HG02938 (cell line): ENCODE measurements at regions not wholly inside any gene's neighbourhood (a gene's known extent, or its start where the extent isn't known, plus 50 kb on each side); places are given as distances from the start of the nearest gene placed in this dataset.
"Not testable (repeated sequence)": the region's sequence is repeated elsewhere in the genome, so short reads cannot be mapped to it uniquely, and the experiment has no call there.

Experiments used
- ATAC-seq: cut with Tn5 transposase; IDR thresholded peaks from one replicate; pipeline ENCODE4 v1.9.1; 2021; ENCODE audit warnings: mild to moderate bottlenecking, moderate library complexity; ENCODE audit not compliant: unreplicated experiment

- ATAC-seq, result not testable (repeated sequence)
These were observed 1353.9 kb upstream of the CDH18 start for GRCh38 chr5:21341948-21342261.

GRCh38 chr5:21341203-21341947, 1353.4 kb upstream of the CDH18 start:
- ATAC-seq, result not testable (repeated sequence)

GRCh38 chr5:21340233-21340632, 1352.2 kb upstream of the CDH18 start:
- not testable (repeated sequence) for ATAC-seq

- not testable (repeated sequence) for ATAC-seq
These were observed 1348.5 kb upstream of the CDH18 start for GRCh38 chr5:21336478-21336877.

GRCh38 chr5:21315376-21315775, 1327.4 kb upstream of the CDH18 start:
- not testable (repeated sequence) for ATAC-seq

- not testable (repeated sequence) for ATAC-seq
These were observed 1313.2 kb upstream of the CDH18 start for GRCh38 chr5:21301205-21301604.

- ATAC-seq, result not testable (repeated sequence)
These were observed 1286.4 kb upstream of the CDH18 start for GRCh38 chr5:21274361-21274760.

- ATAC-seq, result no peak
These were observed 1275.4 kb upstream of the CDH18 start for GRCh38 chr5:21263361-21263760.

- ATAC-seq, result no peak
These were observed 1266.2 kb upstream of the CDH18 start for GRCh38 chr5:21254161-21254560.

- no peak for ATAC-seq
These were observed 1257.0 kb upstream of the CDH18 start for GRCh38 chr5:21244982-21245381.

GRCh38 chr5:21238786-21239185, 1250.8 kb upstream of the CDH18 start:
- ATAC-seq, result no peak

- no peak for ATAC-seq
These were observed 1249.5 kb upstream of the CDH18 start for GRCh38 chr5:21237461-21237860.

- ATAC-seq, result no peak
These were observed 1249.0 kb upstream of the CDH18 start for GRCh38 chr5:21236971-21237427.

GRCh38 chr5:21236104-21236503, 1248.1 kb upstream of the CDH18 start:
- ATAC-seq, result no peak

GRCh38 chr5:21225223-21226064, 1237.4 kb upstream of the CDH18 start:
- ATAC-seq, result no peak

GRCh38 chr5:21221616-21222015, 1233.6 kb upstream of the CDH18 start:
- no peak for ATAC-seq

- no peak for ATAC-seq
These were observed 1232.0 kb upstream of the CDH18 start for GRCh38 chr5:21219966-21220365.

GRCh38 chr5:21219251-21219650, 1231.3 kb upstream of the CDH18 start:
- no peak for ATAC-seq

- ATAC-seq, result no peak
These were observed 1224.0 kb upstream of the CDH18 start for GRCh38 chr5:21212026-21212425.

GRCh38 chr5:21209409-21209808, 1221.4 kb upstream of the CDH18 start:
- ATAC-seq, result no peak

- no peak for ATAC-seq
These were observed 1211.1 kb upstream of the CDH18 start for GRCh38 chr5:21199087-21199486.

GRCh38 chr5:21195145-21195544, 1207.1 kb upstream of the CDH18 start:
- ATAC-seq, result no peak
